GM19372 (cell line): ENCODE measurements at regions not wholly inside any gene's neighbourhood (a gene's known extent, or its start where the extent isn't known, plus 50 kb on each side); places are given as distances from the start of the nearest gene placed in this dataset.

Experiments used
- ATAC-seq: cut with Tn5 transposase; IDR thresholded peaks from one replicate; pipeline ENCODE4 v1.9.1; 2021; ENCODE audit warnings: mild to moderate bottlenecking, low read depth, moderate library complexity; ENCODE audit not compliant: unreplicated experiment

DNA sequence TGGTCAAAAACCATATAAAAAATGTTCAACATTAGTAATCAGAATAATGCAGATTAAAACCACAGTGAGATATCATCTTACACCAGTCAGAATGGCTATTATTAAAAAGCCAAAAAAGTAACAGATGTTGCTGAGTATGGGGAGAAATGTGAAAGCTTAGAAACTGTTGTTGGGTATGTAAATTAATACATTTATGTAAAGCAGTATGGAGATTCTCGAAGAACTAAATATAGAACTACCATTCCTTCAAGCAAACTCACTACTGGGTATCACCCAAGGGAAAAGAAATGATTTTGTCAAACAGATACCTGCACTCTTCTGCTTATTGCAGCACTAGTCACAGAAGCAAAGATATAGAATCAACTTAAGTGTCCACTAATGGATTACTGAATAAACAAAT, 576.4 kb upstream of the EPHA5 start:
- no peak for ATAC-seq

- no peak for ATAC-seq
Measured at GRCh38 chr4:66235876-66236275, 565.6 kb upstream of the EPHA5 start.

DNA sequence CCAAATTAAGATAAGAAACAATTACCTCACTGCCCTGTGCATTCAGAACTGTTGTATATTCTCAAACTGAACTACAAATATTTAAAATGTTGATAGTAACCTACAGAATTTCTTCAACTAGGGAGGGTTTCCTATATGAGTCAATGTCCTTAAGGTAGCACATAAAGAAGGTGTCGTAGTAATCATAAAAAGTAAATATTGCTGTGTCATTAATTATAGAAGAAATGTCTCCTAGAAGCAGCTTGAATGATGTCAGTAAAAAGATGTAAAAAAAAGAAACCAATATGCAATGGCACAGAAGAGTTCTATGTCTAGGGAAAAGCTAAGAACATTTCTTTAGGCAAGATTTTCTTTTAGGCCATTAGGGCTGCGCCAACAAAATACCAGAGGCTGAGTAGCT, 559.6 kb upstream of the EPHA5 start:
- ATAC-seq = no peak

DNA sequence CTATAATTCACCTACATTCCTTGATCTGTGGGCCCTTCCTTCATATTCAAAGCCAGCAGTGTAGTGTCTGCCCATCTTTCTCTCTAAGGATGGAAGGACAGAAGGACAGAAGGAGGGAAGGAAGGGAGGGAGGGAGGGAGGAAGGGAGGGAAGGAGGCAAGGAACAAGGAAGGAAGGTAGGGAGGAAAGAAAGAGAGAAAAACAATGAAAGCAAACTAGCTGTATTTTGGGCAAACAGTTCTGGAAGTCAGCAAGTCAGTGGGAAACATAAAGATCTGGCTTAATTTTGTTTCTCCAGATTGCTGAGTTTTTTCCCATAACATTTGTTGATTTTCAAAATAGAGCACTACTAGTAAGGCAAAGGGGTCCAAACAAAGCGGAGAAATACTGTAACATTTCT, 555.2 kb upstream of the EPHA5 start:
- ATAC-seq = no peak

DNA sequence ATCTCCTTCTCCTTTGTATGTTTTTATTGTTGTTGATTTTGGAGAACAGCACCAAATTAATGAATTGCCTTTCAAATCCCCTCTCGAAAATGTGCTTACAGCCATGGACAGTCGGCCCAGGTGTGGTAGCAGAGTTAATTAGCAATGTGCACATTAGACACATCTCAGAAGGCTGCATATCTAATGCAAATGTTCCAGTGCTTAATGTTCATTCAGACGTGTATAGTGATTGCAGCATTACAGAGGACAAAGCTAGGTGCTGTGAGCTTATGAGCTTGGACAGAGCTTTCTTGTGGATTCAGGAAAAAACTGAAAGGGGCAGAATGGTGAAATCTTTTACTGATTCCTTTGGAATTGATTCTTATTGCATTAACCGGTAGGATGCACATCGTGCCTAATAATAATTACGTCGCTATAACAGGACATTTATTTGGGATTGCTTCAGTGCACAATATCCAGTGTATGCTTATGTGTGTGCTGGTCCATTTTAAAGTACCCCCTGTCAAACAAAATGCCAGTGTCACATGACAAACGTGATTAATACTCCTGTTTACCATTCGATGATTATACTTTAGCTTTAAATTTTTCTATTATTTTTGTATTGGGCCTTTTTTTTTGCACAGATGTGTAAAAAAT, 552.9 kb upstream of the EPHA5 start:
- no peak for ATAC-seq

GRCh38 chr4:66219401-66219800, 549.1 kb upstream of the EPHA5 start:
- no peak for ATAC-seq

DNA sequence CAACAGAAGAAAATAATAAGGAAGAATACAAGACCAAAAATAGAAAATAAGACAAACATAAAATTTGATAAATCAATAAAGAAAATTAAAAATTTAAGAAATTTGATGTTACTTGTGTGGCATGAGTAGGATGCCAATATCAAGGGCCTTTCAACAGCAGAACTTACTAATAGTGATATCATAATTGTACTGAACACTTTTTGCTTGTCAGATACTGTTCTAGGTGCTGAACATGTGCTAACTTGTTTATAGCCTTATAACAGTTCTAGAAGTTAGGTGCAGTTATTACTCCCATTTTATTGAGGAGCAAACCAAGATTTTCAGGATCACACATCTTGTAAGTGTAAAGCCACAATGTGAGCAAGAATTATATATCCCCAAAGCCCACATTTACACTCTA, 546.0 kb upstream of the EPHA5 start:
- ATAC-seq = no peak

DNA sequence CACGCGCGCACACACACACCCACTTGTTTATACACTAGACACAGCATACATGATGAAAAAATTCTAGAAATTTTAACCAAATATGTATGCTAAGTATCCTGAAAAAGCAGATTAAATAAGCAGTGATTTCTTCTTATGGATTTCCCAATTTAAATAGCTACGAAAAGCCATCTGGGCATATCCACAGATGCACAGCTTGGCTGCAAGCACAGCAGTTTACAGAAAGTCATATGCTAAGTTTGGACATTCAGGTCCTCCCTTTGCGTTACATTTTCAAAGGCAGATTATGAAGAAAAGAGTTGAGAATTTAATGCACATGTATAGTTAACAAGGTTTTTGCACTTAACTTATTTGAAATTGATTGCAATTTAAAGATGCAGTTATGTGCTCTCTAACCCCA, 542.2 kb upstream of the EPHA5 start:
- ATAC-seq = no peak

DNA sequence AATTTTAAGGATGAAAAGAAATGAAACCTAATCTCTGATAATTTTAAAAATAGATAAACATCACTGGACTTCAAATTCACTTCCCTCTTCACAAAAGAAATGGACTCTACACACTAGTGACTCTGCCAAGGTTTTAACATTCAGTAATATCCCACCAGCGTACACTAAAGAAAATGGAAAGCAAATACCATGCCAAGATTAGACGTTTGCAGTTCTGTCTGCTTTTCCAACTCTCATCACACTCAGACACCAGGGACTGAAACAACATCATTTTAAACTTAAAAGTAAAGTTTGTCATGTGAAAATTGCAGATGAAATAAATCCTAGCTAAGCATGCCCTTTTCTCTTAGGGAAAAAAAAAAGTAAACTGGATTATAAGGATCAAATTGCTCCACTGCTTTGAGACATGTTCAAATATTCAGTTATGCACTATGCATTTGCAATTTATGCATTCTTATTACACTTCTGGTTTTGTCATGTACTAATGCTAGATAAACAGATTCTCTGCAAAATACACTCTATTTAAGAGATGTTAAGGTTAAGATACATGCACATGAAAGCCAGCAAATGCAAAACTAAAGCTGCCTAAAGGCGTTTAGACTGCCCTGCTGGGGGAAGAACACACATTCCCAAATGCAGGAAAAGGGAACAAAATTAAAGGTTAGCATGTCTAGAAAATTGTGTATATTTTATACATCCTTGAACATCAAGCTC, 534.4 kb upstream of the EPHA5 start:
- ATAC-seq = no peak

GRCh38 chr4:66202870-66203269, 532.6 kb upstream of the EPHA5 start:
- no peak for ATAC-seq

DNA sequence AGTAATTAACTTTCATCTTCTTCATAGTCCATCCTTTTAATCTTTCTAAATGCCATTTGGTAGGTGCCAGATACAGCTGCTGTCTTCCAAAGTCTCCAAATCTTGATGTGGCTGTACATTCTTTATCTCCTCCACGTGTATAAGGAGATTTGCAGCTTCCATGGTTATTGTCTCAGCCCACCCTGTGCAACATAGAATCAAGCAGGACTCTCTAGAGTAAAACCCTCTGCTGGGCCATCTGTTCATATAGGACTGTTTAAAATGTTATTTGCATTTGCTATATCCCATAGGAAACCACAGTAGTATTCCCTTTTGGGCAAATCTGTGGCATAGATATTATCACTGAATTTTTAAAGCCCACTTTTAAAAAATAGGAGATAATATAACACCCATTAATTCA, 527.2 kb upstream of the EPHA5 start:
- no peak for ATAC-seq

DNA sequence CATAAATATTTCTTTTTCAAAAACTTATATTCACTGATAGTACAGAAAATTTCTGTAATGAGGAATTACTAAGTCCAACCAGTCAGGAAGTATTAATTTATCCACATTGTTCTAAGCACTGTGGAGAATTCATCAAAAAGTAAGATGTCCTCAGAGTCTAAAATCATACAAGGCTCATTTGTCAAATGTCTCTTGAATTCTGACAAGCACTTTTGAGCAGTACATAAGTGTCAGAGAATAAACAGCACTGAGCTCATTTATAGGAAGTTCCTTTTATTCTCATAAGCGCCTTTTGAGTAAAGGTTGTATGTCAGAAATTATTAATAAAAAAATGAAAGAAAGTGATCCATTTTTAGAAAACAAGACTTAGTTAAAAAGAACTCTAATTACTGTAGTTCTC, 523.2 kb upstream of the EPHA5 start:
- ATAC-seq = no peak

DNA sequence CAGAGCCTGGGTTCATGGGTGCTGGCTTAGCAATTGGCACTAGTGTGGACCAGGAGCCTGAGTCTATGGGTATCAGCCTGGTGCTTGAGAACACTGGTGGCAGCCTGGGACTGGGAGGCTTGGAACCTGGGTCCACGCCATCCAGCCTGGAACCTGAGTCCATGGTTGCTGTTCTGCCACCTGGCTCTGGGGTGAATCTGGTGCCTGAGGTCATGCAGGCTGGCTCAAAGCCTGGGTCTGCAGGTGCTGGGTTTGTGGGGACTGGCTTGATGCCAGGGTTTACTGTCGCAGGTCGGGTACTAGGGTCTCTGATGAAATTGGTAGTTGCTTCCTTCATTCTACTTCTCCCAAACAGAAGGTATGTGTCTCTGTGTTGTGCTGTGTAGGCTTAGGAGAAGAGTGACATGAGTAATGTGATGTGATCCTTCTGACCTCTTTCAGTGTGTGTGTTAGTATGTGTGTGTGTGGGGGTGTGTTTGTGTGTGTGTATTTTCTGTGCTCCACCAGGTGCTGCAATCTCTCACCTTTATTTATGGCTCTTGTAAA, 517.0 kb upstream of the EPHA5 start:
- ATAC-seq = no peak

DNA sequence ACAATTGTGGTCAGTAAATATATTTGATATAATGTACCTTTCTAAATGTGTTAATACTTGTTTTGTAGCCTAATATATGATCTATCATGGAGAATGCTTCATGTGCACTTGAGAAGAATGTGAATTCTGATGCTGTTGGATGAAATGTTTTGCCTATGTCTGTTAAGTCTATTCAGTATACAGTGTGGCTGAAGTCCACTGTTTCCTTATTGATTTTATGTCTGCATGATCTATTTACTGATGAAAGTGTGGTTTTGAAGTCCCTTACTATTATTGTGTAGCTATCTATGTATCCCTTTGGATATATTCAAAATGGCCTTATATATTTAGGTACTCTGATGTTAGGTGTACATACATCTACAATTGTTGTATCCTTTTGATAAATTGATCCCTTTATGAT, 515.8 kb upstream of the EPHA5 start:
- ATAC-seq = no peak

DNA sequence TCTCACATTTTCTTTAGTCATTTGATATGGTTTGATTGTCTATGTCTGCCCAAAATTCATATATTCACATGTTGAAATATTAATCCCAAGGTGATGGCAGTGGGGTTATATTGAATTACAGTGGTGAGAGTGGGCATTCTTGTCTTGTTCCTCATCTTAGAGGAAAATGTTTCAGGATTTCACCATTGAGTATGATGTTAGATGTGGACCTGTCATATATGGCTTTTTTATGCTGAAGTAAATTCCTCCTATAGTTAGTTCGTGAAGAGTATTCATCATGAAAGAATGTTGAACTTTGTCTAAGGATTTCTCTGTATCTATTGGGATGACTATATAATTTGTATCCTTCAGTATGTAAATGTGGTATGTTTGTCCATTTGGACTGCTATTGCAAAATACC, 512.3 kb upstream of the EPHA5 start:
- ATAC-seq = no peak

DNA sequence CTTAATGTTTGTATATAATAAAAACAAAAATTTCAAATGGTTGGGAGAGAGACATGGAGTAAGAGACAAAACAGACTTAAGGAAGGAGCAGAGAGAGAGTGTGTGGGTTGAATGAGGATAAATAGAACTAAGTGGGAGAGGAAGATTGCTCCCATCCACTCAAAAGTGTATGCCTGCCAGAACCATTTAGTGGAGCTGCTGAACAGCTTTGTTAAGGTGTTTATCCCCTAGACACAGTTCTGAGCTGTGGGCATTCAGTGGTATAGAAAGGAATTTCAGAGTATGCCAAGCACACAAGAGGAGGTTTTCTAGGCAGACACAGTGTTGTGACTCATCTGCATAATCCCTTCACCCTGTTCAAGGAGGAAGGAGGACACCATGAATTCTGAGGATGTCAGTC, 508.6 kb upstream of the EPHA5 start:
- no peak for ATAC-seq

- ATAC-seq = no peak
Measured at GRCh38 chr4:66169341-66169740, 499.1 kb upstream of the EPHA5 start.

DNA sequence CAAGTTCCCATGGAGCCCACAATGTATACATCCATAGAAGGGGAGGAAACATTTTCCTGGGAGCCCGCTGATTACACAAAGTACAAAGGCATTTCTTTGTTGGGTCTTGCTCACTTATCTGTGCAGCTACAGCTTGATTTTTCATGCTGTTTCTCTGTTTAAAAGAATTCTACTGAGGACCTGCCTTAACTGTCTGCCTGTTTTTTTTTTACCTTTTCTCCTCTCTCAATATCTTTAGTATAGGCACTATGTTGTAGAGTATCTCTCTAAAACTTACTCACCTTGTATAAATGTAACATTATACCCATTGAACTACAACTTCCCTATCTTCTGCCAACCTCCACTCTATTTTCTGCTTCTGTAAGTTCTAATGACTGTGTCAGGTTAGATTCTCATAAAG, 494.6 kb upstream of the EPHA5 start:
- ATAC-seq = no peak

GRCh38 chr4:66160606-66161005, 490.3 kb upstream of the EPHA5 start:
- ATAC-seq = no peak

DNA sequence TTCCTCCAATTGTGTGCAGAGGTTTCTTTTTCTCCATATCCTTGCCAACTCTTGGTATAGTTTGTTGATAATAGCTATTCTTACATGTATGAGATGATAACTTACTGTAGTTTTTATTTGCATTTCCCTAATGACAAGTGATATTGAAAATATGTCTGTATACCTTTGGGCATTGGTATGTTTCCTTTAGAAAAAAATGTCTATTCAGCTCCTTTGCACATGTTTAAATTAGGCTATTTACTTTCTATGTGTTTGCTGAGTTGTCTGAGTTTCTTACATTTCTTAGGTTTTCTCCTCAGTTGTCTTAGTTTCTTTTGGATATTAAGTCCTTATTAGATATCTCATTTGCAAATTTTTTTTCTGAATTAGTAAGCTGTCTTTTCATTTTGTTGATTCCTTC, 487.3 kb upstream of the EPHA5 start:
- ATAC-seq = no peak

- ATAC-seq = no peak
Measured at GRCh38 chr4:66130042-66130441, 459.8 kb upstream of the EPHA5 start.

- ATAC-seq = no peak
Measured at GRCh38 chr4:66123831-66124413, 453.6 kb upstream of the EPHA5 start.
